ENCODE measurements at regions not wholly inside any gene's neighbourhood (a gene's known extent, or its start where the extent isn't known, plus 50 kb on each side); places are given as distances from the start of the nearest gene placed in this dataset.
"Not testable (repeated sequence)": the region's sequence is repeated elsewhere in the genome, so short reads cannot be mapped to it uniquely, and the experiment has no call there.

GRCh38 chr14:53855574-53855973 lies 101.1 kb downstream of the BMP4 start:
- no peak for DNase-seq

- DNase-seq, result no peak
Measured at GRCh38 chr14:53855127-53855526, 101.5 kb downstream of the BMP4 start.

GRCh38 chr14:53851394-53852090 lies 105.1 kb downstream of the BMP4 start:
- no peak for DNase-seq

DNA sequence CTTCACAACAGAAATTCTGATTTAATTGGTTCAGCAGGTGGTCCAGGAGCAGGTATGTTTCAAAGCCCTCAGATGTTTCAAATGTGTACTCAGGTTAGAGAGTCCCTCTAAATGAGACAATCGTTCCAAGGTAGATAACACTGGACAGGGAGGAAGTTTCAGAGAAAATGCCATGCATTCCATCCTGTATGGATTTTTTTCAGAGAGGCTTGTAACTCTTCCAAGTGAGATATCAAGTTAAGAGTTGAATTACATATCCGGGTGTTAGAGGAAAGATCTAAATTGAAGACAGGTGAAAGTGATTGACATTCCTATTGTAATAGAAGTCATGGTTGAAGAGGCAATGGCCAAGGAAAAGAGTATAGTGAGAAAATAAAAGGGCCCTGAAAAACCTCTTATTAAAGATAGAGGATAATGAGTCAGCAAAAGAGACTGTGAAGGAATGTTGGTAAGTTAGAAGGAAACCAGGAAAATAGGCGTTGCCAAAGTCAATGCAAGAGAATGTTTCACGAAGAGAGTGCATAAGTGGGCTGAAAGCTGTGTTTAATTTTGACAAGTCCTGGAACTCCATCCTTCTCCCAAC lies 105.8 kb downstream of the BMP4 start:
- DNase-seq, result no peak

GRCh38 chr14:53849549-53849948 lies 107.1 kb downstream of the BMP4 start:
- DNase-seq, result no peak

DNA sequence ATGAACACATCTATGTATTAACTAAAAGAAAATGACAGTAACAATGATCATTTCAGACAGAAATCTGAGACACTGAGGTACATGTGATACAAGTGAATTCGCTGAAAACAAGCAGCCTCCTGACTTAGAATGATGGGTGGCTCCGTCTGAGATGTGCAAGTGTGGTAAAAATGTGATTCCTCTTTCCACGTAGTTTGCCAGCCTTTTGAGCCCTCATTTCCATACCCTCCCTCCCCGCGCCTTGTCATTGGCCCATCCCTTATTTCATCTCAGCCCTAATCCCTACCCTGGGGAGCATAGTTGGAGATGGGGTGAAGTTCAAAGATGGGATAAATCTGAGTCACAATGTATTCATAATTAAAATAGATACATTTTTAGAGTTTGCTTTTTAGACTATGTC lies 107.8 kb downstream of the BMP4 start:
- DNase-seq, result no peak

DNA sequence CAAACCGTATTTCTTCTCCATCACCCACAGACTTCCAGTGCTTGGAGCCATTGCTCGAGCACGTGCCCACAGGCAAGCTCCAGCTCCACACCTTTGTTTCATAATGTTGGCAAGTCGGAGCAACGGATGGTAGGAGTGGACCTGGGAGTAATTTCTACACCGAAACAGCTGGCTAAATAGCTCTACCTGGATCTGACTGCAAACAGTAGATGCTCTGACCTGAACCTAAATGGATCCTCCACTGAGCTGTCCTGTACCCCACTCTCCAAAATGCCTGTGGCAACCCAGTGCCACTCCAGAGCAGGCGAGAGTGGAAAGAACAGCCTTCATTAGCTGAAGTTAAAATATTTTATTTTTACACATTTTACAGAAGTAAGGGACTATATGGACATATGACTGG lies 108.7 kb downstream of the BMP4 start:
- DNase-seq, result no peak

GRCh38 chr14:53847057-53847456 lies 109.6 kb downstream of the BMP4 start:
- DNase-seq, result no peak

GRCh38 chr14:53845813-53846693 lies 110.6 kb downstream of the BMP4 start:
- DNase-seq, result no peak

GRCh38 chr14:53842938-53843337 lies 113.7 kb downstream of the BMP4 start:
- DNase-seq, result no peak

DNA sequence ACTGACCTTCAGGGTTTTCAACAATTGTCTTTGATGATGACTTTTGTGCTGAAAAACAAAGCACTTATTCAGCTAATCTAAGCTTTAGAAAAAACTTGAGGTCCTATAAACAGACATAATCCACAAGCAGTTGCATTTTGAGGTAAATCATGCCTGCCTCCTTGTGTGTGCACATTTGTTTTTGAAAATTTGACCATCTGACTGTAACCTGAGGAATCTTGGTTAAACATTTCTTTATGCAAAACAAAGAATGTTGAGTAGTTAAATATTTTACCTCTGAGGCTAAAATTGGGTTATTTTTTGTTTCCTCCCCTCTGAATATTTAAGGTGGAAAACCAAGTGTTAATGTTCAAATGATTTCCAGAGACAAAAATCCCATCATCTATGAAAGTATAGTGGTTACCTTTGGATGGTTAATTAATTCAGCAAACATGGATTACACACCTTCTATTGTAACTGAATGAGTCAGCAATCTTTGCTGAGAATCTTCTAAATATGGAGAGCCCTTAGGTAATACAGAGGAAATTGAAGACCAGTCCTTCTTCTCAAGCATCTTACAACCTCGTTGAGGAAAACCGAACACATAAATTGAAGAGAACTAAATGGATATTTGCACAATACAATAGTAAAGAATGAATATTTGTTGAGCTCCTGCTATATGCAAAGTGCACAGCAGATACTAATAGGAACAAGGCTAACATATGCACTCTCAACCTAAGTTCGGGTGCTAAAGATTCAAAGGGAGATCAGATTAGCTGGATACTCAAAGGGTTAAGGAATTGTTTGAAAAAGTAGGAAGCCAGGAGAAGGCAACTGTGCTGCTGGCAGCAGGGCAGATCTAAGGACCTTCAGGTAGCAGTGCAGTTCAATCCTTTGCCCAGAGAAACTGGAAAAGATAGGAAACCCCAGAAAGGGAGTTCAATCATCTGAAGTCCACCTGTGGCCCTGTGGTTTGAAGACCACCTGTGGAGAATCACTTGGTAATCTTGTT lies 115.2 kb downstream of the BMP4 start:
- no peak for DNase-seq

GRCh38 chr14:53840444-53840843 lies 116.2 kb downstream of the BMP4 start:
- DNase-seq, result no peak

DNA sequence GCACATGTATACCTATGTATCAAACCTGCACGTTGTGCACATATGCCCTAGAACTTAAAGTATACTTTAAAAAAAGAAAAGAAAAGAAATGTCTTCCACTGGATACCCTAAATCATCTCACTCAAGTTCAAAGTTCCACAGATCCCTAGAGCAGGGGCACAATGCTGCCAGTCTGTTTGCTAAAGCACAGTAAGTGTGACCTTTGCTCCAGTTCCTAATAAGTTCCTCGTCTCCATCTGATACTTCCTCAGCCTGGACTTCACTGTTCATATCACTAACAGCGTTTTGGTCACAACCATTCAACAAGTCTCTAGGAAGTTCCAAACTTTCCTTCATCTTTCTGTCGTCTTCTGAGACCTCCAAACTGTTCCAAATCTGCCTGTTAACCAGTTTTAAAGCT lies 118.3 kb downstream of the BMP4 start:
- DNase-seq, result no peak

DNA sequence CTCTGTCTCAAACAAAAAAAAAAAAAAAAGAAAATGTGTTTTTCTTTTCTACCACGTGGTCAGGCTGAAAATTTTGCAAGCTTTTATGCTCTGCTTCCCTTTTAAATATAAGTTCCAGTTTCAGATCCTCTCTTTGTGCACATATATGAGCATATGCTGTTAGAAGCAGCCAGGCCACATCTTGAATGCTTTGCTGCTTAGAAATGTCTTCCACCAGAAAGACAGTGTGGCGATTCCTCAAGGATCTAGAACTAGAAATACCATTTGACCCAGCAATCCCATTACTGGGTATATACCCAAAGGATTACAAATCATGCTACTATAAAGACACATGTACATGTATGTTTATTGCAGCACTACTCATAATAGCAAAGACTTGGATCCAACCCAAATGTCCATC lies 119.0 kb downstream of the BMP4 start:
- not testable (repeated sequence) for DNase-seq

DNA sequence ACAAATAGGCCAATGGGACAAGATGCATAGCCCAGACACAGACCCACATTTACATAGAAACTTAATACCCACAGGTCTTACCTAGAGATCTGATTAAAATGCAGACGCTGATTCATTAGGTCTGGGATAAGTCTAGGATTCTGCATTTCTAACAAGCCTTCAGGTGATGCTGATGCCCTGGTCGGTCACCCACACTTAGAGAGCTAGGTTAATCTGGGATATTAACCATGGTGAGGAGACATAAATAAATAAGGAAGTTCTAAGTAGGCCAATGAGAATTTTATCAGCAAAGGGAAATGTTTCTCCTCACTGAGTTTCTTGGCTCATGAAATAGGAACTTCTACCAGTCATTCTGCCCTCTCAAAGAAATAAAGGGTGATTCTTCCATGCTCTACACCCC lies 120.1 kb downstream of the BMP4 start:
- DNase-seq, result no peak

DNA sequence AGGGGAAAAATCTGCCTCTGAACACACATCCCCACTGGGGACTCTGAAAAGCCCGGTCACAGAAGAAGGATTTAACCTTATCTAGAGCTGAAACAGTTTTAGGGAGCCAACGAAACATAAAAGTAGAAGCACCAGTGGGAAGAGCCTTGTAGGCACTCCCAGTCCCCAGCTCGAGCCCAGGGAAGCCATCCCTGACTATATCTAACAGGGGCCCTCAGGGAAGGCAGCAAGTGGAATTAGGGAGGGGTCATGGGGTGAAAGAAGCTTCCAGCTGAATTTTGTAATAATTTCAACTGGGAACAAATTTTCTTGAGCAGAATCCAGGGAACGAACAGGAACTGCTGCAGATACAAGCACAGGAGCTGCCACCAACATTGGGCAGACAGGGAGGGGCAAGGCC lies 127.8 kb downstream of the BMP4 start:
- no peak for DNase-seq

DNA sequence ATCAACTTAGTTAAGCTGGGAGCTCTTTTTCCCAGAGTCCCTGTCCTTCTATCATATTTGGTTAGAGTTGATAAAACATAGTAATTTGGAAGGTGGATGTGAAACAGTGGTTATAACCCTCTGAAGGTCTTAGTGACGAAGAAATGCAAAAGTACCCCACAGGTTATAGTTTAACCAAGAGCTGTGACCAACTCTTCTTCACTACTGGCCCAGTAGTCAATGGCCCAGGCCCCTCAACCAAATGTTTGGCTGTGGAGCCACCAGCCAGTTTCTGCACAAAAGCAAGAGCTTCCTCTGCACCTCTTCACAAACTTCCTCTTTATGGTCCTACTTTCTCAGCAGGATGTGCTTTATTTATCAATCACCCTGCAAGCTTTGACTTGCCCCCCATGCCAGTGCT lies 132.6 kb downstream of the BMP4 start:
- DNase-seq, result no peak

GRCh38 chr14:53814392-53814791 lies 142.2 kb downstream of the BMP4 start:
- no peak for DNase-seq

- DNase-seq, result no peak
Measured at GRCh38 chr14:53810221-53810620, 146.4 kb downstream of the BMP4 start.

GRCh38 chr14:53808042-53808441 lies 148.6 kb downstream of the BMP4 start:
- DNase-seq, result no peak

GRCh38 chr14:53807542-53807941 lies 149.1 kb downstream of the BMP4 start:
- DNase-seq, result no peak

GRCh38 chr14:53807108-53807507 lies 149.5 kb downstream of the BMP4 start:
- DNase-seq, result no peak

GRCh38 chr14:53796734-53797133 lies 159.9 kb downstream of the BMP4 start:
- no peak for DNase-seq

Measured in activated CD8-positive, alpha-beta memory T cell treated with anti-CD3 and anti-CD28 coated beads, Interleukin-2, amount 50 U/mL, for 4 hours (primary cell).